GM23338 (cell line): ENCODE measurements at regions not wholly inside any gene's neighbourhood (a gene's known extent, or its start where the extent isn't known, plus 50 kb on each side); places are given as distances from the start of the nearest gene placed in this dataset.

Experiments used
- ATAC-seq: fragments of 200-7000 bp; cut with Tn5 transposase; 3 replicates; pipeline ENCODE4 v1.9.1; 2020
- DNase-seq: peaks from one replicate; pipeline ENCODE4 v3.0.0-alpha.2; 2015; ENCODE audit warnings: low spot score
- H2AFZ ChIP-seq: fragments of 200-600 bp; sonication (generic); 2 replicates; pipeline ENCODE4 v1.8.0; 2016; ENCODE audit warnings: antibody characterized with exemption, mild to moderate bottlenecking, moderate library complexity
- H3F3A ChIP-seq: fragments of 200-600 bp; sonication (generic); replicated peaks from 2 replicates; pipeline ENCODE4 v1.8.0; 2017; ENCODE audit warnings: antibody characterized with exemption, mixed run types, low read depth
- H3K27ac ChIP-seq: fragments of 200-600 bp; sonication (generic); 2 replicates; pipeline ENCODE4 v1.6.1; 2016; ENCODE audit warnings: low read depth
- H3K27me3 ChIP-seq: fragments of 200-600 bp; sonication (generic); 2 replicates; pipeline ENCODE4 v1.8.0; 2016; ENCODE audit warnings: mild to moderate bottlenecking, mixed run types, moderate library complexity; ENCODE audit not compliant: insufficient read depth
- H3K36me3 ChIP-seq: fragments of 200-600 bp; sonication (generic); 2 replicates; pipeline ENCODE4 v1.8.0; 2016; ENCODE audit warnings: mild to moderate bottlenecking; ENCODE audit not compliant: insufficient read depth
- H3K4me1 ChIP-seq: fragments of 200-600 bp; sonication (generic); 2 replicates; pipeline ENCODE4 v1.8.0; 2016; ENCODE audit warnings: mild to moderate bottlenecking, moderate library complexity; ENCODE audit not compliant: insufficient read depth
- H3K4me2 ChIP-seq: fragments of 200-600 bp; sonication (generic); 2 replicates; pipeline ENCODE4 v1.7.1; 2017; ENCODE audit warnings: mixed run types
- H3K4me3 ChIP-seq: fragments of 200-600 bp; sonication (generic); 2 replicates; pipeline ENCODE4 v1.6.1; 2016; ENCODE audit warnings: mixed run types
- H3K79me2 ChIP-seq: fragments of 200-600 bp; sonication (generic); replicated peaks from 2 replicates; pipeline ENCODE4 v1.8.0; 2017; ENCODE audit warnings: mild to moderate bottlenecking; ENCODE audit not compliant: insufficient read depth
- H3K9me2 ChIP-seq: fragments of 200-600 bp; sonication (generic); 2 replicates; pipeline ENCODE4 v1.8.0; 2017; ENCODE audit not compliant: insufficient read depth
- H4K20me1 ChIP-seq: fragments of 200-600 bp; sonication (generic); replicated peaks from 2 replicates; pipeline ENCODE4 v1.8.0; 2017; ENCODE audit warnings: mild to moderate bottlenecking; ENCODE audit not compliant: insufficient read depth
- H3K27ac Mint-ChIP-seq: 2 replicates; pipeline ENCODE4 v1.8.0; 2020; ENCODE audit warnings: inconsistent platforms, mild to moderate bottlenecking, moderate library complexity, mixed read lengths
- H3K27me3 Mint-ChIP-seq: 3 replicates; pipeline ENCODE4 v1.8.0; 2022; ENCODE audit warnings: low read depth, mild to moderate bottlenecking, moderate library complexity, mixed read lengths, inconsistent platforms; ENCODE audit not compliant: insufficient read depth, poor library complexity
- H3K36me3 Mint-ChIP-seq: 3 replicates; pipeline ENCODE4 v1.8.0; 2021; ENCODE audit warnings: low read depth, mild to moderate bottlenecking, inconsistent platforms, moderate library complexity, mixed read lengths
- H3K4me1 Mint-ChIP-seq: 3 replicates; pipeline ENCODE4 v1.8.0; 2020; ENCODE audit warnings: mild to moderate bottlenecking, inconsistent platforms, mixed read lengths
- H3K4me3 Mint-ChIP-seq: 3 replicates; pipeline ENCODE4 v1.8.0; 2021; ENCODE audit warnings: moderate library complexity, mild to moderate bottlenecking, inconsistent platforms, mixed read lengths
- H3K9me3 Mint-ChIP-seq: 3 replicates; pipeline ENCODE4 v1.8.0; 2020; ENCODE audit warnings: moderate library complexity, mild to moderate bottlenecking, inconsistent platforms, mixed read lengths
- CREB1 ChIP-seq: fragments of 250-450 bp; sonication (Bioruptor Pico); IDR thresholded peaks from 2 replicates; pipeline ENCODE4 v1.5.0; 2020; ENCODE audit warnings: low read depth, mild to moderate bottlenecking, moderate library complexity
- CTCF ChIP-seq, 2 experiments: fragments of 200-600 bp in 1 of 2; sonication (generic) in 1 of 2; conservative IDR thresholded peaks; 2 replicates each; pipeline versions ENCODE4 v1.5.1 to v1.6.1; 2016 to 2017; ENCODE audit warnings: antibody characterized with exemption in 2 of 2, low read depth in 2 of 2, mild to moderate bottlenecking in 2 of 2, moderate library complexity in 1 of 2
- ETS1 ChIP-seq: IDR thresholded peaks from 2 replicates; pipeline ENCODE4 v1.6.1; 2016; ENCODE audit warnings: antibody characterized with exemption
- EZH2 ChIP-seq: fragments of 200-600 bp; sonication (generic); IDR thresholded peaks from one replicate; pipeline ENCODE4 v1.8.0; 2017; ENCODE audit warnings: antibody characterized with exemption, mild to moderate bottlenecking, low read depth; ENCODE audit not compliant: unreplicated experiment
- EZH2phosphoT487 ChIP-seq: fragments of 200-600 bp; sonication (generic); IDR thresholded peaks from one replicate; pipeline ENCODE4 v1.8.1; 2018; ENCODE audit warnings: antibody characterized with exemption; ENCODE audit not compliant: unreplicated experiment
- JUNB ChIP-seq: IDR thresholded peaks from one replicate; pipeline ENCODE4 v1.6.1; 2016; ENCODE audit warnings: antibody characterized with exemption; ENCODE audit not compliant: unreplicated experiment
- NANOG ChIP-seq: IDR thresholded peaks from 2 replicates; pipeline ENCODE4 v1.6.1; 2016; ENCODE audit warnings: antibody characterized with exemption, borderline replicate concordance
- POLR2AphosphoS5 ChIP-seq: IDR thresholded peaks from 2 replicates; pipeline ENCODE4 v1.6.1; 2016; ENCODE audit warnings: antibody characterized with exemption, low read depth
- REST ChIP-seq: IDR thresholded peaks from one replicate; pipeline ENCODE4 v1.6.1; 2018; ENCODE audit warnings: antibody characterized with exemption; ENCODE audit not compliant: unreplicated experiment
- STAT1 ChIP-seq: IDR thresholded peaks from one replicate; pipeline ENCODE4 v1.6.1; 2016; ENCODE audit warnings: antibody characterized with exemption; ENCODE audit not compliant: unreplicated experiment
- ZNF114 ChIP-seq: fragments of 250-450 bp; sonication (Bioruptor Pico); IDR thresholded peaks from 2 replicates; pipeline ENCODE4 v1.5.0; 2020; ENCODE audit warnings: mild to moderate bottlenecking, moderate library complexity
- ZNF331 ChIP-seq: fragments of 250-450 bp; sonication (Bioruptor Pico); IDR thresholded peaks from 2 replicates; pipeline ENCODE4 v1.5.0; 2020; ENCODE audit warnings: low read depth, mild to moderate bottlenecking, moderate library complexity
- ZNF462 ChIP-seq: fragments of 250-450 bp; sonication (Bioruptor Pico); IDR thresholded peaks from 2 replicates; pipeline ENCODE4 v1.5.0; 2020; ENCODE audit warnings: mild to moderate bottlenecking, moderate library complexity

- H3K27ac Mint-ChIP-seq: no peak overlapping the region
Observed at GRCh38 chr1:200292699-200293098, 117.1 kb downstream of the ZNF281 start.

More at GRCh38 chr1:200292699-200293098, 117.1 kb downstream of the ZNF281 start:
- TF ChIP-seq ZNF331 (no peak), JUNB (no peak), EZH2 (no peak), NANOG (no peak), REST (no peak), ZNF462 (CRISPR knock-in tag) (no peak), ETS1 (no peak), ZNF114 (CRISPR knock-in tag) (no peak), CREB1 (CRISPR knock-in tag) (no peak), POLR2AphosphoS5 (no peak), STAT1 (no peak), CTCF (conservative IDR thresholded peaks at IDR 0.05; ENCODE audit: low read depth in 2 of 2) (no peak), EZH2phosphoT487 (no peak)
- H3K4me1 ChIP-seq: peaks cover 18% of the 10 kb centered on the region
- Mint-ChIP-seq H3K9me3 (no peaks in the 10 kb centered on the region), H3K4me3 (no peak overlapping the region), H3K36me3 (no peaks in the 10 kb centered on the region), H3K27me3 (peaks cover 4% of the 10 kb centered on the region), H3K4me1 (peaks cover 16% of the 10 kb centered on the region)
- no peak for ATAC-seq
- no peak overlapping the region for H2AFZ ChIP-seq
- no peaks in the 10 kb centered on the region for H3K36me3 ChIP-seq
- H3K79me2 ChIP-seq: no peaks in the 10 kb centered on the region
- no peak for DNase-seq
- H4K20me1 ChIP-seq: no peaks in the 10 kb centered on the region
- H3F3A ChIP-seq: no peaks in the 10 kb centered on the region
- H3K4me3 ChIP-seq: no peak overlapping the region
- H3K27ac ChIP-seq: no peak overlapping the region
- H3K4me2 ChIP-seq: no peak overlapping the region
- no peaks in the 10 kb centered on the region; the same call in 1 of the 2 replicates for H3K9me2 ChIP-seq
- peaks cover 24% of the 10 kb centered on the region for H3K27me3 ChIP-seq
